ENCODE measurements at regions not wholly inside any gene's neighbourhood (a gene's known extent, or its start where the extent isn't known, plus 50 kb on each side); places are given as distances from the start of the nearest gene placed in this dataset.

- no peak for DNase-seq (ENCODE audit: low read depth)
Observed at GRCh38 chrX:7789200-7789599, 53.8 kb upstream of the VCX start.

- no peak for DNase-seq (ENCODE audit: low read depth)
Observed at GRCh38 chrX:7788334-7788733, 54.6 kb upstream of the VCX start.

- DNase-seq (ENCODE audit: low read depth), result no peak
Observed at GRCh38 chrX:7787714-7788113, 55.3 kb upstream of the VCX start.

GRCh38 chrX:7784580-7784979, 58.4 kb upstream of the VCX start:
- DNase-seq (ENCODE audit: low read depth), result no peak

- DNase-seq (ENCODE audit: low read depth), result no peak
Observed at GRCh38 chrX:7779644-7780043, 63.3 kb upstream of the VCX start.

- DNase-seq (ENCODE audit: low read depth), result no peak
Observed at GRCh38 chrX:7775987-7776386, 67.0 kb upstream of the VCX start.

- no peak for DNase-seq (ENCODE audit: low read depth)
Observed at GRCh38 chrX:7771788-7772438, 71.1 kb upstream of the VCX start.

- DNase-seq (ENCODE audit: low read depth), result no peak
Observed at GRCh38 chrX:7759830-7760229, 83.1 kb upstream of the VCX start.

- no peak for DNase-seq (ENCODE audit: low read depth)
Observed at GRCh38 chrX:7746856-7747255, 96.1 kb upstream of the VCX start.

- no peak for DNase-seq (ENCODE audit: low read depth)
Observed at GRCh38 chrX:7730071-7730470, 112.9 kb upstream of the VCX start.

GRCh38 chrX:7720519-7720918, 122.5 kb upstream of the VCX start:
- no peak for DNase-seq (ENCODE audit: low read depth)

- DNase-seq (ENCODE audit: low read depth), result no peak
Observed at GRCh38 chrX:7714351-7714750, 128.6 kb upstream of the VCX start.

- no peak for DNase-seq (ENCODE audit: low read depth)
Observed at GRCh38 chrX:7711167-7711566, 131.8 kb upstream of the VCX start.

GRCh38 chrX:7709845-7710244, 133.1 kb upstream of the VCX start:
- DNase-seq (ENCODE audit: low read depth), result no peak

- DNase-seq (ENCODE audit: low read depth), result no peak
Observed at GRCh38 chrX:7706032-7706431, 136.9 kb upstream of the VCX start.

- no peak for DNase-seq (ENCODE audit: low read depth)
Observed at GRCh38 chrX:7704205-7704604, 138.8 kb upstream of the VCX start.

GRCh38 chrX:7698248-7698647, 144.7 kb upstream of the VCX start:
- no peak for DNase-seq (ENCODE audit: low read depth)

GRCh38 chrX:7690842-7691241, 152.1 kb upstream of the VCX start:
- DNase-seq (ENCODE audit: low read depth), result no peak

GRCh38 chrX:7689791-7690412, 153.1 kb upstream of the VCX start:
- DNase-seq (ENCODE audit: low read depth), result no peak

GRCh38 chrX:7680181-7680580, 162.8 kb upstream of the VCX start:
- no peak for DNase-seq (ENCODE audit: low read depth)

GRCh38 chrX:7654316-7654715, 188.7 kb upstream of the VCX start:
- DNase-seq (ENCODE audit: low read depth), result no peak

- DNase-seq (ENCODE audit: low read depth), result no peak
Observed at GRCh38 chrX:7647831-7648230, 195.1 kb upstream of the VCX start.

- no peak for DNase-seq (ENCODE audit: low read depth)
Observed at GRCh38 chrX:7641141-7641540, 201.8 kb upstream of the VCX start.

- no peak for DNase-seq (ENCODE audit: low read depth)
Observed at GRCh38 chrX:7640392-7640791, 202.6 kb upstream of the VCX start.
